HepG2 (cell line): ENCODE measurements at regions not wholly inside any gene's neighbourhood (a gene's known extent, or its start where the extent isn't known, plus 50 kb on each side); places are given as distances from the start of the nearest gene placed in this dataset.

ENCODE experiments used
- BRD4 ChIP-seq: sonication (generic); formaldehyde crosslinking; IDR thresholded peaks from 2 replicates; pipeline ENCODE4 v1.4.0; 2020; ENCODE audit warnings: missing genetic modification reagents
- DMTF1 ChIP-seq: sonication (generic); formaldehyde crosslinking; IDR thresholded peaks from 2 replicates; pipeline ENCODE4 v1.4.0; 2020; ENCODE audit warnings: mild to moderate bottlenecking, missing genetic modification reagents
- GABPB1 ChIP-seq: IDR thresholded peaks from 2 replicates; pipeline ENCODE4 v1.6.1; 2016; ENCODE audit warnings: mild to moderate bottlenecking, missing genetic modification reagents, moderate library complexity, missing compliant biosample characterization
- MED1 ChIP-seq: sonication (generic); formaldehyde crosslinking; IDR thresholded peaks from 2 replicates; pipeline ENCODE4 v1.4.0; 2020; ENCODE audit warnings: missing genetic modification reagents
- ZBTB43 ChIP-seq: sonication (generic); formaldehyde crosslinking; conservative IDR thresholded peaks from 2 replicates; pipeline ENCODE4 v1.4.0; 2020; ENCODE audit warnings: missing genetic modification reagents
- ZFX ChIP-seq: sonication (generic); formaldehyde crosslinking; IDR thresholded peaks from 2 replicates; pipeline ENCODE4 v1.4.0; 2020; ENCODE audit warnings: mild to moderate bottlenecking, low read depth, missing genetic modification reagents, moderate library complexity
- ZGPAT ChIP-seq: IDR thresholded peaks from 2 replicates; pipeline ENCODE4 v1.6.1; 2016; ENCODE audit warnings: mild to moderate bottlenecking
- ZNF510 ChIP-seq: sonication (generic); formaldehyde crosslinking; IDR thresholded peaks from 2 replicates; pipeline ENCODE4 v1.4.0; 2020; ENCODE audit warnings: low read depth, mild to moderate bottlenecking, missing genetic modification reagents
- ZNF687 ChIP-seq: sonication (generic); formaldehyde crosslinking; IDR thresholded peaks from 2 replicates; pipeline ENCODE4 v1.5.1; 2020; ENCODE audit warnings: mild to moderate bottlenecking, missing genetic modification reagents, moderate library complexity
- ZNF704 ChIP-seq: sonication (generic); formaldehyde crosslinking; IDR thresholded peaks from 2 replicates; pipeline ENCODE4 v1.8.1; 2023; ENCODE audit warnings: mild to moderate bottlenecking, inconsistent platforms, moderate library complexity, missing genetic modification reagents, borderline replicate concordance
- ZNF768 ChIP-seq: sonication (generic); formaldehyde crosslinking; IDR thresholded peaks from 2 replicates; pipeline ENCODE4 v1.4.0; 2020; ENCODE audit warnings: missing genetic modification reagents
- ZSCAN31 ChIP-seq: sonication (generic); formaldehyde crosslinking; IDR thresholded peaks from 2 replicates; pipeline ENCODE4 v1.5.0; 2020; ENCODE audit warnings: low read depth, mild to moderate bottlenecking, missing genetic modification reagents

- TF ChIP-seq ZSCAN31 (CRISPR knock-in tag) = no peak
- TF ChIP-seq MED1 = 0 out of 2 replicates have a peak, but pooled peaks have one; percentile 29
- TF ChIP-seq GABPB1 = 0 out of 2 replicates have a peak, but pooled peaks have one; percentile 32
- peak; percentile 76 for TF ChIP-seq ZNF687 (CRISPR knock-in tag)
- no peak for TF ChIP-seq DMTF1 (CRISPR knock-in tag)
- 0 out of 2 replicates have a peak, but pooled peaks have one; percentile 25 for TF ChIP-seq ZGPAT (CRISPR knock-in tag)
- 0 out of 2 replicates have a peak, but pooled peaks have one; percentile 69 for TF ChIP-seq ZNF704
- TF ChIP-seq ZNF768 (CRISPR knock-in tag) = peak; percentile 63; the same call in 1 of the 2 replicates
- 0 out of 2 replicates have a peak, but pooled peaks have one; percentile 23 for TF ChIP-seq ZBTB43 (CRISPR knock-in tag)
- no peak for TF ChIP-seq ZNF510 (CRISPR knock-in tag)
- TF ChIP-seq ZFX (CRISPR knock-in tag) = peak; percentile 15; the same call in 1 of the 2 replicates
- TF ChIP-seq BRD4 (CRISPR knock-in tag) = 0 out of 2 replicates have a peak, but pooled peaks have one; percentile 28
Observed at GRCh38 chr20:50395251-50395729, 114.9 kb upstream of the PTPN1 start (continued).
